Smooth muscle cell (in vitro differentiated cells): ENCODE measurements at regions not wholly inside any gene's neighbourhood (a gene's known extent, or its start where the extent isn't known, plus 50 kb on each side); places are given as distances from the start of the nearest gene placed in this dataset.

ENCODE experiments used
- DNase-seq: peaks from one replicate; lab custom pipeline; 2025; ENCODE audit not compliant: unreplicated experiment; lab: John Stamatoyannopoulos, UW
- H2AFZ ChIP-seq: fragments of 200-600 bp; sonication (generic); 2 replicates; pipeline ENCODE4 v1.6.0; 2016; ENCODE audit warnings: antibody characterized with exemption, low read depth, mild to moderate bottlenecking
- H3F3A ChIP-seq: fragments of 200-600 bp; sonication (generic); 2 replicates; pipeline ENCODE4 v1.6.0; 2017; ENCODE audit warnings: antibody characterized with exemption, low read depth
- H3K27ac ChIP-seq: fragments of 200-600 bp; sonication (generic); 2 replicates; pipeline ENCODE4 v1.5.1; 2016; ENCODE audit warnings: low read depth, mild to moderate bottlenecking
- H3K27me3 ChIP-seq: fragments of 200-600 bp; sonication (generic); 2 replicates; pipeline ENCODE4 v1.6.1; 2016; ENCODE audit warnings: low read depth, mild to moderate bottlenecking
- H3K36me3 ChIP-seq: fragments of 200-600 bp; sonication (generic); 2 replicates; pipeline ENCODE4 v1.5.1; 2016; ENCODE audit warnings: low read depth
- H3K4me1 ChIP-seq: fragments of 200-600 bp; sonication (generic); 2 replicates; pipeline ENCODE4 v1.5.1; 2016; ENCODE audit warnings: low read depth
- H3K4me2 ChIP-seq: fragments of 200-600 bp; sonication (generic); 2 replicates; pipeline ENCODE4 v1.6.0; 2016; ENCODE audit warnings: mild to moderate bottlenecking
- H3K4me3 ChIP-seq: fragments of 200-600 bp; sonication (generic); 2 replicates; pipeline ENCODE4 v1.5.1; 2016; ENCODE audit warnings: mild to moderate bottlenecking
- H3K79me2 ChIP-seq: fragments of 200-600 bp; sonication (generic); 2 replicates; pipeline ENCODE4 v1.6.0; 2016; ENCODE audit warnings: low read depth, mild to moderate bottlenecking
- H3K9ac ChIP-seq: fragments of 200-600 bp; sonication (generic); 2 replicates; pipeline ENCODE4 v1.6.0; 2016; ENCODE audit warnings: low read depth
- H3K9me3 ChIP-seq: fragments of 200-600 bp; sonication (generic); replicated peaks from 2 replicates; pipeline ENCODE4 v1.5.1; 2016; ENCODE audit warnings: low read depth
- H4K20me1 ChIP-seq: fragments of 200-600 bp; sonication (generic); 2 replicates; pipeline ENCODE4 v1.6.0; 2016; ENCODE audit warnings: low read depth
- CTCF ChIP-seq: fragments of 200-600 bp; sonication (generic); IDR thresholded peaks from 2 replicates; pipeline ENCODE4 v1.5.1; 2017; ENCODE audit warnings: borderline replicate concordance, mild to moderate bottlenecking, antibody characterized with exemption; ENCODE audit not compliant: insufficient read depth, poor library complexity, severe bottlenecking
- WGBS: methylation state at CpG from one replicate; pipeline ENCODE4 v1.1.7; 2016; ENCODE audit warnings: low lambda C conversion rate; 5-methylcytosine and 5-hydroxymethylcytosine counted together

DNA sequence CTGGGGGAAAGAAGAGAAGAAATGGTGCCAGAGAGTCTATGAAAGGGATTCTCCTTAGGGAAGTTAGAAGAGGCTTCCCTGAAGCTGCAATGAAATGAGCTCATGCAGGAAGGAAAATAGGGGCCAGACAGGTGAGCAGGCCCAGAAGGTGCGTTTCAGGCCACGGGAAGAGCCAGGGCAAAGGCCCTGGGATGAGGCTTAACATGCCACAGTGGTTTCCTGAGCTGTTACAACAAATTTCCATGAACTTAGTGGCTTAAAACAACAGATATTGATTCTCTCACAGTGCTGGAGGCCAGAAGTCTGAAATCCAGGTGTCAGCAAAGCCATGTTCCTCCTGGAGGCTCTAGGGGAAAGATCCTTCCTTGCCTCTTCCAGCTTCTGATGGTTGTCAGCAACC is 167.9 kb downstream of the TFAP2C start:
- Histone ChIP-seq H3K4me3 (no peak overlapping the region), H3K27me3 (no peaks in the 10 kb centered on the region), H3F3A (no peaks in the 10 kb centered on the region), H3K4me2 (no peak overlapping the region), H3K9ac (no peak overlapping the region), H4K20me1 (no peaks in the 10 kb centered on the region), H3K36me3 (no peaks in the 10 kb centered on the region), H2AFZ (no peak overlapping the region), H3K79me2 (no peaks in the 10 kb centered on the region), H3K4me1 (no peaks in the 10 kb centered on the region), H3K27ac (no peak overlapping the region), H3K9me3 (no peaks in the 10 kb centered on the region)
- no peak for DNase-seq
- TF ChIP-seq CTCF, result no peak
- WGBS, result 87% methylated on average over 2 of the region's 2 CpGs

- Histone ChIP-seq H2AFZ (no peak overlapping the region), H3K4me2 (no peak overlapping the region), H3K79me2 (no peaks in the 10 kb centered on the region), H3F3A (no peaks in the 10 kb centered on the region), H3K4me3 (no peak overlapping the region), H3K27me3 (no peaks in the 10 kb centered on the region), H3K36me3 (no peaks in the 10 kb centered on the region), H3K27ac (no peak overlapping the region), H3K9ac (no peak overlapping the region), H4K20me1 (no peaks in the 10 kb centered on the region), H3K9me3 (no peaks in the 10 kb centered on the region), H3K4me1 (no peaks in the 10 kb centered on the region)
- 94% methylated on average over 1 of the region's 1 CpG for WGBS
- DNase-seq, result no peak
- TF ChIP-seq CTCF, result no peak
Observed at GRCh38 chr20:56798634-56799033, 169.5 kb downstream of the TFAP2C start.

GRCh38 chr20:56799187-56799586 is 170.1 kb downstream of the TFAP2C start:
- no peak overlapping the region for H2AFZ ChIP-seq
- H3K79me2 ChIP-seq, result no peaks in the 10 kb centered on the region
- no peak overlapping the region for H3K27ac ChIP-seq
- WGBS, result 98% methylated on average over 2 of the region's 2 CpGs
- no peaks in the 10 kb centered on the region for H3F3A ChIP-seq
- no peak for TF ChIP-seq CTCF
- H3K9ac ChIP-seq, result no peak overlapping the region
- no peaks in the 10 kb centered on the region for H3K27me3 ChIP-seq
- no peaks in the 10 kb centered on the region for H3K36me3 ChIP-seq
- H3K4me1 ChIP-seq, result no peaks in the 10 kb centered on the region
- no peaks in the 10 kb centered on the region for H4K20me1 ChIP-seq
- no peak for DNase-seq
- no peaks in the 10 kb centered on the region for H3K9me3 ChIP-seq
- H3K4me3 ChIP-seq, result no peak overlapping the region
- H3K4me2 ChIP-seq, result no peak overlapping the region

- Histone ChIP-seq H3K9me3 (no peaks in the 10 kb centered on the region), H3K27ac (no peak overlapping the region), H3K9ac (no peak overlapping the region), H4K20me1 (no peaks in the 10 kb centered on the region), H3K4me2 (no peak overlapping the region), H3F3A (no peaks in the 10 kb centered on the region), H3K79me2 (no peaks in the 10 kb centered on the region), H3K4me1 (no peaks in the 10 kb centered on the region), H2AFZ (no peak overlapping the region), H3K27me3 (no peaks in the 10 kb centered on the region), H3K4me3 (no peak overlapping the region), H3K36me3 (no peaks in the 10 kb centered on the region)
- TF ChIP-seq CTCF, result no peak
- WGBS, result 76% methylated on average over 4 of the region's 4 CpGs
- DNase-seq, result no peak
Observed at GRCh38 chr20:56800088-56800487, 171.0 kb downstream of the TFAP2C start.
